Neural progenitor cell (in vitro differentiated cells): ENCODE measurements at regions not wholly inside any gene's neighbourhood (a gene's known extent, or its start where the extent isn't known, plus 50 kb on each side); places are given as distances from the start of the nearest gene placed in this dataset.

ENCODE experiments used
- DNase-seq: peaks from one replicate; pipeline ENCODE4 v3.0.0-alpha.2; 2016; ENCODE audit warnings: low spot score
- H2AFZ ChIP-seq: fragments of 200-600 bp; sonication (generic); replicated peaks from 2 replicates; pipeline ENCODE4 v1.6.1; 2016; ENCODE audit warnings: antibody characterized with exemption
- H3F3A ChIP-seq: fragments of 200-600 bp; sonication (generic); 2 replicates; pipeline ENCODE4 v1.6.1; 2016; ENCODE audit warnings: antibody characterized with exemption, low read depth
- H3K27ac ChIP-seq: fragments of 200-600 bp; sonication (generic); 2 replicates; pipeline ENCODE4 v1.5.1; 2016; ENCODE audit warnings: mild to moderate bottlenecking
- H3K27me3 ChIP-seq: fragments of 200-600 bp; sonication (generic); 2 replicates; pipeline ENCODE4 v1.6.1; 2016; ENCODE audit warnings: mild to moderate bottlenecking, moderate library complexity
- H3K36me3 ChIP-seq: fragments of 200-600 bp; sonication (generic); 2 replicates; pipeline ENCODE4 v1.5.1; 2016
- H3K4me1 ChIP-seq: fragments of 200-600 bp; sonication (generic); 2 replicates; pipeline ENCODE4 v1.6.1; 2016; ENCODE audit warnings: mixed run types
- H3K4me2 ChIP-seq: fragments of 200-600 bp; sonication (generic); 2 replicates; pipeline ENCODE4 v1.6.1; 2016
- H3K4me3 ChIP-seq: fragments of 200-600 bp; sonication (generic); 2 replicates; pipeline ENCODE4 v1.5.1; 2016
- H3K79me2 ChIP-seq: fragments of 200-600 bp; sonication (generic); 2 replicates; pipeline ENCODE4 v1.6.1; 2016; ENCODE audit warnings: low read depth
- H3K9ac ChIP-seq: fragments of 200-600 bp; sonication (generic); 2 replicates; pipeline ENCODE4 v1.6.1; 2016
- H3K9me3 ChIP-seq: fragments of 200-600 bp; sonication (generic); 2 replicates; pipeline ENCODE4 v1.5.1; 2016; ENCODE audit warnings: low read depth
- H4K20me1 ChIP-seq: fragments of 200-600 bp; sonication (generic); 2 replicates; pipeline ENCODE4 v1.6.1; 2016; ENCODE audit warnings: low read depth
- H3K27ac Mint-ChIP-seq: 3 replicates; pipeline ENCODE4 v1.8.0; 2021; ENCODE audit warnings: mixed read lengths
- H3K27me3 Mint-ChIP-seq: 2 replicates; pipeline ENCODE4 v1.8.0; 2022; ENCODE audit warnings: low read depth, mild to moderate bottlenecking, inconsistent platforms, moderate library complexity, mixed read lengths; ENCODE audit not compliant: insufficient read depth
- H3K36me3 Mint-ChIP-seq: 3 replicates; pipeline ENCODE4 v1.8.0; 2021; ENCODE audit warnings: mixed read lengths
- H3K4me1 Mint-ChIP-seq: 3 replicates; pipeline ENCODE4 v1.8.0; 2021; ENCODE audit warnings: mixed read lengths
- H3K4me3 Mint-ChIP-seq: 3 replicates; pipeline ENCODE4 v1.8.0; 2021; ENCODE audit warnings: mild to moderate bottlenecking, moderate library complexity, mixed read lengths
- H3K9me3 Mint-ChIP-seq: 3 replicates; pipeline ENCODE4 v1.8.0; 2020; ENCODE audit warnings: mixed read lengths
- CTCF ChIP-seq: fragments of 200-600 bp; sonication (generic); IDR thresholded peaks from 2 replicates; pipeline ENCODE4 v1.5.1; 2017; ENCODE audit warnings: antibody characterized with exemption, mild to moderate bottlenecking
- EZH2 ChIP-seq: fragments of 200-600 bp; sonication (generic); IDR thresholded peaks from 2 replicates; pipeline ENCODE4 v1.6.1; 2017; ENCODE audit warnings: antibody characterized with exemption, mild to moderate bottlenecking, moderate library complexity
- EZH2phosphoT487 ChIP-seq: fragments of 200-600 bp; sonication (generic); IDR thresholded peaks from 2 replicates; pipeline ENCODE4 v1.6.1; 2017; ENCODE audit warnings: antibody characterized with exemption

- no peaks in the 10 kb centered on the region for H3K9me3 ChIP-seq
- no peak overlapping the region for H3K4me2 ChIP-seq
- DNase-seq: no peak
- TF ChIP-seq EZH2phosphoT487 (no peak), EZH2 (no peak), CTCF (no peak)
- H2AFZ ChIP-seq: no peak overlapping the region
- no peaks in the 10 kb centered on the region for H3K36me3 ChIP-seq
- no peak overlapping the region for H3K9ac ChIP-seq
- no peak overlapping the region for H3K4me3 Mint-ChIP-seq
- peaks cover 16% of the 10 kb centered on the region for H3K4me1 ChIP-seq
- H3K27ac ChIP-seq: no peak overlapping the region
- H3K27ac Mint-ChIP-seq: no peak overlapping the region
- peaks cover 88% of the 10 kb centered on the region for H4K20me1 ChIP-seq
- peaks cover 47% of the 10 kb centered on the region for H3K36me3 Mint-ChIP-seq
- no peaks in the 10 kb centered on the region for H3K9me3 Mint-ChIP-seq
- H3K4me3 ChIP-seq: no peak overlapping the region
- no peaks in the 10 kb centered on the region for H3K27me3 Mint-ChIP-seq
- H3F3A ChIP-seq: peaks cover 4% of the 10 kb centered on the region
- H3K27me3 ChIP-seq: no peaks in the 10 kb centered on the region
- peaks cover 95% of the 10 kb centered on the region for H3K79me2 ChIP-seq
- H3K4me1 Mint-ChIP-seq: peaks cover 23% of the 10 kb centered on the region
Measured at GRCh38 chr17:45577571-45578279, 87.2 kb upstream of the PLEKHM1 start.

GRCh38 chr17:45578516-45579455, 88.3 kb upstream of the PLEKHM1 start:
- DNase-seq: no peak
- H3K4me3 ChIP-seq: no peak overlapping the region
- H3K27ac ChIP-seq: no peak overlapping the region

More at GRCh38 chr17:45578516-45579455, 88.3 kb upstream of the PLEKHM1 start:
- Histone ChIP-seq H3K9me3 (no peaks in the 10 kb centered on the region), H3K4me1 (peaks cover 22% of the 10 kb centered on the region), H3K9ac (no peak overlapping the region), H3F3A (peaks cover 4% of the 10 kb centered on the region), H3K36me3 (no peaks in the 10 kb centered on the region), H2AFZ (no peak overlapping the region), H4K20me1 (peaks cover 90% of the 10 kb centered on the region), H3K79me2 (peaks cover 100% of the 10 kb centered on the region), H3K4me2 (no peak overlapping the region), H3K27me3 (no peaks in the 10 kb centered on the region)
- Mint-ChIP-seq H3K36me3 (peaks cover 48% of the 10 kb centered on the region), H3K27me3 (no peaks in the 10 kb centered on the region), H3K27ac (no peak overlapping the region), H3K4me3 (no peak overlapping the region), H3K4me1 (peaks cover 34% of the 10 kb centered on the region), H3K9me3 (no peaks in the 10 kb centered on the region)
- TF ChIP-seq EZH2 (no peak), EZH2phosphoT487 (no peak), CTCF (no peak)
